Loucy (cell line): ENCODE measurements at regions not wholly inside any gene's neighbourhood (a gene's known extent, or its start where the extent isn't known, plus 50 kb on each side); places are given as distances from the start of the nearest gene placed in this dataset.

Experiments used
- H2AFZ ChIP-seq: fragments of 200-600 bp; sonication (generic); 2 replicates; pipeline ENCODE4 v1.6.0; 2016; ENCODE audit warnings: antibody characterized with exemption, mild to moderate bottlenecking, low read length, moderate library complexity
- H3F3A ChIP-seq: fragments of 200-600 bp; 2 replicates; pipeline ENCODE4 v1.6.0; 2016; ENCODE audit warnings: antibody characterized with exemption, low read depth, mild to moderate bottlenecking
- H3K27me3 ChIP-seq: fragments of 200-600 bp; sonication (generic); 2 replicates; pipeline ENCODE4 v1.6.1; 2014; ENCODE audit warnings: low read length, mild to moderate bottlenecking; ENCODE audit not compliant: insufficient read depth, poor library complexity, severe bottlenecking
- H3K36me3 ChIP-seq: fragments of 200-600 bp; sonication (generic); 2 replicates; pipeline ENCODE4 v1.6.1; 2016; ENCODE audit warnings: low read length; ENCODE audit not compliant: insufficient read depth
- H3K4me1 ChIP-seq: fragments of 200-600 bp; sonication (generic); 2 replicates; pipeline ENCODE4 v1.5.1; 2014; ENCODE audit warnings: low read length, mild to moderate bottlenecking; ENCODE audit not compliant: insufficient read depth, poor library complexity, severe bottlenecking
- H3K4me2 ChIP-seq: fragments of 200-600 bp; sonication (generic); 2 replicates; pipeline ENCODE4 v1.6.0; 2014; ENCODE audit warnings: antibody characterized with exemption, low read length, low read depth, mild to moderate bottlenecking; ENCODE audit not compliant: poor library complexity, severe bottlenecking
- H3K4me3 ChIP-seq: fragments of 200-600 bp; sonication (generic); 2 replicates; pipeline ENCODE4 v1.5.1; 2014; ENCODE audit warnings: low read length, mild to moderate bottlenecking, mixed read lengths; ENCODE audit not compliant: poor library complexity, severe bottlenecking
- H3K79me2 ChIP-seq: fragments of 200-600 bp; sonication (generic); 2 replicates; pipeline ENCODE4 v1.6.1; 2014; ENCODE audit warnings: low read length; ENCODE audit not compliant: insufficient read depth
- H3K9ac ChIP-seq: fragments of 200-600 bp; sonication (generic); 2 replicates; pipeline ENCODE4 v1.6.0; 2014; ENCODE audit warnings: mild to moderate bottlenecking, low read depth, low read length, moderate library complexity; ENCODE audit not compliant: poor library complexity, severe bottlenecking
- H3K9me2 ChIP-seq: fragments of 200-600 bp; sonication (generic); replicated peaks from 2 replicates; pipeline ENCODE4 v1.6.1; 2016; ENCODE audit warnings: low read depth, low read length, mixed read lengths
- H3K9me3 ChIP-seq: fragments of 200-600 bp; sonication (generic); 2 replicates; pipeline ENCODE4 v1.6.1; 2014; ENCODE audit warnings: mild to moderate bottlenecking, antibody characterized with exemption, low read length, low read depth; ENCODE audit not compliant: insufficient read depth
- H4K20me1 ChIP-seq: fragments of 200-600 bp; sonication (generic); 2 replicates; pipeline ENCODE4 v1.6.0; 2014; ENCODE audit warnings: antibody characterized with exemption, low read length, mild to moderate bottlenecking; ENCODE audit not compliant: insufficient read depth, poor library complexity, severe bottlenecking
- CTCF ChIP-seq: fragments of 200-600 bp; sonication (generic); conservative IDR thresholded peaks from 2 replicates; pipeline ENCODE4 v1.5.1; 2014; ENCODE audit warnings: mild to moderate bottlenecking, antibody characterized with exemption, low read length
- EZH2phosphoT487 ChIP-seq: fragments of 200-600 bp; IDR thresholded peaks from 2 replicates; pipeline ENCODE4 v1.6.1; 2018; ENCODE audit warnings: antibody characterized with exemption, mild to moderate bottlenecking, moderate library complexity, borderline replicate concordance

GRCh38 chr21:19807201-19807600 lies 1191.0 kb upstream of the NCAM2 start:
- Histone ChIP-seq H3K4me3 (no peak overlapping the region), H3K9ac (no peak overlapping the region), H3F3A (no peaks in the 10 kb centered on the region), H3K27me3 (no peaks in the 10 kb centered on the region), H3K79me2 (no peaks in the 10 kb centered on the region), H3K4me2 (no peak overlapping the region), H4K20me1 (no peaks in the 10 kb centered on the region), H3K36me3 (no peaks in the 10 kb centered on the region), H2AFZ (no peak overlapping the region), H3K4me1 (no peaks in the 10 kb centered on the region), H3K9me3 (no peaks in the 10 kb centered on the region), H3K9me2 (no peaks in the 10 kb centered on the region)
- no peak for TF ChIP-seq CTCF
- TF ChIP-seq EZH2phosphoT487: no peak

- H2AFZ ChIP-seq: no peak overlapping the region
- H3F3A ChIP-seq: no peaks in the 10 kb centered on the region
- no peaks in the 10 kb centered on the region for H3K27me3 ChIP-seq
- no peaks in the 10 kb centered on the region for H3K4me1 ChIP-seq
- H3K4me2 ChIP-seq: no peak overlapping the region
- H3K9me3 ChIP-seq: no peaks in the 10 kb centered on the region
- H4K20me1 ChIP-seq: no peaks in the 10 kb centered on the region
- H3K4me3 ChIP-seq: no peak overlapping the region
- no peak overlapping the region for H3K9ac ChIP-seq
- no peaks in the 10 kb centered on the region for H3K79me2 ChIP-seq
- no peak for TF ChIP-seq EZH2phosphoT487
- no peak for TF ChIP-seq CTCF
- H3K36me3 ChIP-seq: no peaks in the 10 kb centered on the region
- H3K9me2 ChIP-seq: no peaks in the 10 kb centered on the region
Measured at GRCh38 chr21:19810779-19811178, 1187.4 kb upstream of the NCAM2 start.

GRCh38 chr21:19830446-19830845 lies 1167.8 kb upstream of the NCAM2 start:
- Histone ChIP-seq H4K20me1 (no peaks in the 10 kb centered on the region), H3F3A (no peaks in the 10 kb centered on the region), H3K4me3 (no peak overlapping the region), H3K4me1 (peaks cover 2% of the 10 kb centered on the region), H3K9me2 (no peaks in the 10 kb centered on the region), H3K9ac (no peak overlapping the region), H3K4me2 (no peak overlapping the region), H3K9me3 (no peaks in the 10 kb centered on the region), H3K36me3 (no peaks in the 10 kb centered on the region), H2AFZ (no peak overlapping the region), H3K27me3 (no peaks in the 10 kb centered on the region), H3K79me2 (no peaks in the 10 kb centered on the region)
- TF ChIP-seq EZH2phosphoT487 (no peak), CTCF (no peak)
